ENCODE measurements at regions not wholly inside any gene's neighbourhood (a gene's known extent, or its start where the extent isn't known, plus 50 kb on each side); places are given as distances from the start of the nearest gene placed in this dataset.

DNA sequence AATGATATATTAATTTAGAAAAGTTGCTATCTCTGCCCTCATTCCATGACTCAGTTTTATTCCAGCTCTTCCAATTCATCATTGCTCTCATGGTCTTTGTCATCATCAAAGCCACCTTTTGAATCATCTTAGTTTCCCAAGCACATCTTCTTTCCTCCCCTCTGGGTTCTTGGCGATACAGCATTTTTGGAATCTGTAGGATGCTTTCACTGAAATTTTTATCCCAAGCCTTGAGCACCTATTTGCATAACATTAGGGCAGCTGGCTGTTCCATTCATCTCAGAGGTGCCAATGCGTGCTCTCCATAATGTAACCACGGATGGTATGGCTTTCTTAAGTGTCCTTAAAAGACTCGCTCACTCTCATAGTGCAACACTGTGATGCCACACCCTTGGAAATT, 100.4 kb downstream of the SNX5 start:
- intact Hi-C loops (cut with micrococcal nuclease; ENCODE audit: unreplicated experiment), result no loop called here
- Histone ChIP-seq H3K9ac (ENCODE audit: insufficient read depth, low read depth, low read length) (no peak overlapping the region), H3K27me3 (ENCODE audit: control insufficient read depth in 1 of 2, insufficient read depth in 2 of 2, low read length in 2 of 2) (no peaks in the 10 kb centered on the region), H3K4me3 (replicated peaks in 1 of 3; ENCODE audit: insufficient read depth in 1 of 3, low read depth in 2 of 3, low read length in 3 of 3) (no peak overlapping the region), H3K4me2 (ENCODE audit: low read depth, low read length) (no peak overlapping the region), H3K36me3 (replicated peaks in 1 of 2; ENCODE audit: control insufficient read depth in 1 of 2, insufficient read depth in 2 of 2, low read length in 2 of 2) (no peaks in the 10 kb centered on the region), H4K20me1 (ENCODE audit: insufficient read depth, low read length) (no peaks in the 10 kb centered on the region), H2AFZ (ENCODE audit: low read length) (no peak overlapping the region), H3K79me2 (ENCODE audit: insufficient read depth, low read length) (no peaks in the 10 kb centered on the region), H3K27ac (ENCODE audit: extremely low read length, insufficient read depth, low read length) (no peak overlapping the region), H3K4me1 (ENCODE audit: insufficient read depth, low read length) (peaks cover 77% of the 10 kb centered on the region), H3K9me3 (ENCODE audit: low read length) (no peaks in the 10 kb centered on the region)
- WGBS (ENCODE audit: low lambda C conversion rate), result 96% methylated on average over 4 of the region's 4 CpGs
- BruUV-seq (replicated peaks), result no TSS peak
- FAIRE-seq, result no peak
- in situ Hi-C loops (cut with HindIII; ENCODE audit: extremely low pct_ligation_motif_present, low pct_unique_long_range_greater_than_20kb), result no loop called here
- ATAC-seq, result no peak
- POLR2A ChIA-PET, result interaction anchor here (1.6 to 18.0 kb wide), 4 partner anchors 8 to 186 kb away, joined by 3 to 763 read pairs (median 364); no protein-coding TSS in a partner anchor
- CTCF ChIA-PET (ENCODE audit: low intra/inter-chr PET ratio, low total read pairs), result no interaction called here
- DNase-seq (ENCODE audit: low spot score), result no peak
- TF ChIP-seq KAT7 (CRISPR knock-in tag; IDR thresholded peaks at IDR 0.05; ENCODE audit: borderline replicate concordance) (no peak), MAZ (IDR thresholded peaks at IDR 0.05; ENCODE audit: borderline replicate concordance, low read depth, low read length) (no peak), MAZ (CRISPR knock-in tag; IDR thresholded peaks at IDR 0.05; ENCODE audit: low read depth) (no peak)
- TF ChIP-seq, protein P1, sequence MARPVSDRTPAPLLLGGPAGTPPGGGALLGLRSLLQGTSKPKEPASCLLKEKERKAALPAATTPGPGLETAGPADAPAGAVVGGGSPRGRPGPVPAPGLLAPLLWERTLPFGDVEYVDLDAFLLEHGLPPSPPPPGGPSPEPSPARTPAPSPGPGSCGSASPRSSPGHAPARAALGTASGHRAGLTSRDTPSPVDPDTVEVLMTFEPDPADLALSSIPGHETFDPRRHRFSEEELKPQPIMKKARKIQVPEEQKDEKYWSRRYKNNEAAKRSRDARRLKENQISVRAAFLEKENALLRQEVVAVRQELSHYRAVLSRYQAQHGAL (CRISPR knock-in tag; IDR thresholded peaks at IDR 0.05; ENCODE audit: not compliant biosample characterization), result no peak

DNA sequence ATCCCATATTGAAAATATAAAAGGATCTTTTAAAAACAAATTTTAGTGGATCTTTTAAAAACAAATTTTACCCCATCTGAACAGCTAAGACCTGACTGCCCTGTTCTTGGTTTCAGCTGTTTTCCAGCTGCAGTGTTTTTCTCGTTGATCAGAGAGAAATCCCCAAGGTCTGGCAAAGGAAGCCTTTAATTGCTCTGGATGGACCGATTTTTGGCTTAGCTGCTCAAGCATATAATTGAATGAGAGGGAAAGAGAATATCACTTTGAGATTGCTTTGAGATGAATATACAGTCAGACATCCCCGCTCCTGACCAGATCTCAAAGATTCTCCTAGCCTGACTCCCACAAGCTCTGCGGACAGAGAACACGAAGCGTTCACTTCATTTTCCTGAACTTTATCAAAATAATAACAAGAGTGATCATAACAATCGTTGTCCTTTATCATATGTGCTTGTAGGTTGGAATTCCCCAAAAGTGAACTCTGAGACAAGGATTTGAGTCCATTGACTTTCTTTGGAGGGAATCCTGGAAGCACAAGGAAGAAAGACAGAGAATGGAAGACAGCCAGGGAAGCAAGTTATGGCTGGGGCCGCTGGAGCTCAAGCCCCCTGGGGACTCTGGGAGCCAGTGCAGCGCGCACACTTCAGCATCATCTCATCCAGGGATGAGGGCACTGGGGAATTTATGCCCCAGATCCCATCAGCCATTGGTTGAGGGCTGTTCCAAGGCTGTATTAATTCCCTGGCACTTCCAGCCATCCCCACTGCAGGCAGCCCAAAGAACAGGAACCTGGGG, 101.3 kb downstream of the SNX5 start:
- Histone ChIP-seq H3K9ac (ENCODE audit: insufficient read depth, low read depth, low read length) (no peak overlapping the region), H3K79me2 (ENCODE audit: insufficient read depth, low read length) (no peaks in the 10 kb centered on the region), H3K27me3 (ENCODE audit: control insufficient read depth in 1 of 2, insufficient read depth in 2 of 2, low read length in 2 of 2) (no peaks in the 10 kb centered on the region), H3K27ac (ENCODE audit: extremely low read length, insufficient read depth, low read length) (no peak overlapping the region), H3K4me2 (ENCODE audit: low read depth, low read length) (no peak overlapping the region), H3K4me1 (ENCODE audit: insufficient read depth, low read length) (peaks cover 77% of the 10 kb centered on the region), H3K4me3 (replicated peaks in 1 of 3; ENCODE audit: insufficient read depth in 1 of 3, low read depth in 2 of 3, low read length in 3 of 3) (no peak overlapping the region), H3K9me3 (ENCODE audit: low read length) (no peaks in the 10 kb centered on the region), H4K20me1 (ENCODE audit: insufficient read depth, low read length) (no peaks in the 10 kb centered on the region), H3K36me3 (replicated peaks in 1 of 2; ENCODE audit: control insufficient read depth in 1 of 2, insufficient read depth in 2 of 2, low read length in 2 of 2) (no peaks in the 10 kb centered on the region), H2AFZ (ENCODE audit: low read length) (no peak overlapping the region)
- ChIA-PET CTCF (ENCODE audit: low intra/inter-chr PET ratio, low total read pairs) (no interaction called here), POLR2A (interaction anchor here (0.8 to 18.0 kb wide), 5 partner anchors 3 to 185 kb away, joined by 3 to 763 read pairs (median 724); partner anchors contain the start of gene RRBP1)
- ATAC-seq (no peak), DNase-seq (ENCODE audit: low spot score) (no peak), FAIRE-seq (no peak)
- no TSS peak for BruUV-seq (replicated peaks)
- in situ Hi-C loops (cut with HindIII; ENCODE audit: extremely low pct_ligation_motif_present, low pct_unique_long_range_greater_than_20kb) (no loop called here), intact Hi-C loops (cut with micrococcal nuclease; ENCODE audit: unreplicated experiment) (no loop called here)
- 90% methylated on average over 10 of the region's 10 CpGs for WGBS (ENCODE audit: low lambda C conversion rate)
- TF ChIP-seq, protein P2, sequence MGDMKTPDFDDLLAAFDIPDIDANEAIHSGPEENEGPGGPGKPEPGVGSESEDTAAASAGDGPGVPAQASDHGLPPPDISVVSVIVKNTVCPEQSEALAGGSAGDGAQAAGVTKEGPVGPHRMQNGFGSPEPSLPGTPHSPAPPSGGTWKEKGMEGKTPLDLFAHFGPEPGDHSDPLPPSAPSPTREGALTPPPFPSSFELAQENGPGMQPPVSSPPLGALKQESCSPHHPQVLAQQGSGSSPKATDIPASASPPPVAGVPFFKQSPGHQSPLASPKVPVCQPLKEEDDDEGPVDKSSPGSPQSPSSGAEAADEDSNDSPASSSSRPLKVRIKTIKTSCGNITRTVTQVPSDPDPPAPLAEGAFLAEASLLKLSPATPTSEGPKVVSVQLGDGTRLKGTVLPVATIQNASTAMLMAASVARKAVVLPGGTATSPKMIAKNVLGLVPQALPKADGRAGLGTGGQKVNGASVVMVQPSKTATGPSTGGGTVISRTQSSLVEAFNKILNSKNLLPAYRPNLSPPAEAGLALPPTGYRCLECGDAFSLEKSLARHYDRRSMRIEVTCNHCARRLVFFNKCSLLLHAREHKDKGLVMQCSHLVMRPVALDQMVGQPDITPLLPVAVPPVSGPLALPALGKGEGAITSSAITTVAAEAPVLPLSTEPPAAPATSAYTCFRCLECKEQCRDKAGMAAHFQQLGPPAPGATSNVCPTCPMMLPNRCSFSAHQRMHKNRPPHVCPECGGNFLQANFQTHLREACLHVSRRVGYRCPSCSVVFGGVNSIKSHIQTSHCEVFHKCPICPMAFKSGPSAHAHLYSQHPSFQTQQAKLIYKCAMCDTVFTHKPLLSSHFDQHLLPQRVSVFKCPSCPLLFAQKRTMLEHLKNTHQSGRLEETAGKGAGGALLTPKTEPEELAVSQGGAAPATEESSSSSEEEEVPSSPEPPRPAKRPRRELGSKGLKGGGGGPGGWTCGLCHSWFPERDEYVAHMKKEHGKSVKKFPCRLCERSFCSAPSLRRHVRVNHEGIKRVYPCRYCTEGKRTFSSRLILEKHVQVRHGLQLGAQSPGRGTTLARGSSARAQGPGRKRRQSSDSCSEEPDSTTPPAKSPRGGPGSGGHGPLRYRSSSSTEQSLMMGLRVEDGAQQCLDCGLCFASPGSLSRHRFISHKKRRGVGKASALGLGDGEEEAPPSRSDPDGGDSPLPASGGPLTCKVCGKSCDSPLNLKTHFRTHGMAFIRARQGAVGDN (CRISPR knock-in tag; IDR thresholded peaks at IDR 0.05), result 0 out of 2 replicates have a peak, but pooled peaks have one; percentile 21
- TF ChIP-seq GTF2F1 (IDR thresholded peaks at IDR 0.05; ENCODE audit: low read length), result no peak
- 0 out of 2 replicates have a peak, but pooled peaks have one; percentile 12 for TF ChIP-seq SALL1 (CRISPR knock-in tag; IDR thresholded peaks at IDR 0.05)

All from HepG2 (cell line).